Activated CD4-positive, CD25-positive, alpha-beta regulatory T cell treated with anti-CD3 and anti-CD28 coated beads, Interleukin-2, amount 50 U/mL, for 72 hours (primary cell): ENCODE measurements at regions not wholly inside any gene's neighbourhood (a gene's known extent, or its start where the extent isn't known, plus 50 kb on each side); places are given as distances from the start of the nearest gene placed in this dataset.
"Not testable (repeated sequence)": the region's sequence is repeated elsewhere in the genome, so short reads cannot be mapped to it uniquely, and the experiment has no call there.

Source experiments
- DNase-seq: peaks from one replicate; pipeline ENCODE4 v3.0.0; 2021

DNA sequence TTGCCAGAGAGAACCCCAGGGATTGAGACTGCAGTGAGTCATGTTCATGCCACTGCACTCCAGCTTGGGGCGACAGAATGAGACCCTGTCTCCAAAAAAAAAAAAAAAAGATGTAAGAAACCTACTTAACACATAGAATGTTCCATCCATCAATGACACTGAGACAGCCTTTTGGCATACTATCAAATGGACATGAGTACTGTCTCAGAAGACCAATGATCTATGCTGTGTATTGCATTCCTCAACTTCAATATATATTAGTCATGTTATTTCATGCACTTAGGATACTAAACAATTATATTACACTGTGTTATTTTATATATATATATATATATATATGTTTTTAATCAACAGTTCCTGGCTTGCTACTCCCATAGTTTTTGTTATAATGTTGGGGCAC, 57.1 kb upstream of the ANKH start:
- no peak for DNase-seq

DNA sequence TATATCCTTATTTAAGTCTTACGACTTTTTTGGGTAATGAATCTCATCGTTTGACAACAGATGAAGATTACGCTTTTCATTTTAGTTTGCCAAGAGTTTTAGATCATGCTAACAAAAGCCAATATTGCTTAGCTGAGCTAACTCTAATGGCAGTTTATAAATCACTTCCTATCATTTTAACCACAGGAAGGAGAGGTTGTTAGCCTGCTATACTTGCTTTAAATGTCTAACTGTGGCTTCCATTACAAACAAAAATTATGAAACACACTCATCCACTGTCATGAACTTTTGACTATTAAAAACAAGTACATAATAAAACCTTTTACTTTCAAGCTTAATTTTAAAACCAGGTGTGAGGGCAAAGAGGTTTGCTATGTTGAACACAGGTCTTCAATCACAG, 53.7 kb upstream of the ANKH start:
- no peak for DNase-seq

DNA sequence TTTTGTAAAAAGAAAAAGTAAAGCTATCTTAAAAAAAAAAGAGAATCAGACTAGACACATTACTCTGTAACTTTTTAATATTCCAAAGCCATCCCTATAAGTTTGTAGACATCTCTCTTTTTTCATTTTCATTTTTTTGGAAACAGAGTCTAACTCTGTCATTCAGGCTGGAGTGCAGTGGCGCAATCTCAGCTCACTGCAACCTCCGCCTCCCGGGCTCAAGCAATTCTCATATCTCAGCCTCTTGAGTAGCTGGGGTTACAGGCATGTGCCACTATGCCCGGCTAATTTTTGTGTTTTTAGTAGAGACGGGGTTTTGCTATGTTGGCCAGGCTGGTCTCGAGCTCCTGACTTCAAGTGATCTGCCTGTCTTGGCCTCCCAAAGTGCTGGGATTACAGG, 51.4 kb upstream of the ANKH start:
- not testable (repeated sequence) for DNase-seq

DNA sequence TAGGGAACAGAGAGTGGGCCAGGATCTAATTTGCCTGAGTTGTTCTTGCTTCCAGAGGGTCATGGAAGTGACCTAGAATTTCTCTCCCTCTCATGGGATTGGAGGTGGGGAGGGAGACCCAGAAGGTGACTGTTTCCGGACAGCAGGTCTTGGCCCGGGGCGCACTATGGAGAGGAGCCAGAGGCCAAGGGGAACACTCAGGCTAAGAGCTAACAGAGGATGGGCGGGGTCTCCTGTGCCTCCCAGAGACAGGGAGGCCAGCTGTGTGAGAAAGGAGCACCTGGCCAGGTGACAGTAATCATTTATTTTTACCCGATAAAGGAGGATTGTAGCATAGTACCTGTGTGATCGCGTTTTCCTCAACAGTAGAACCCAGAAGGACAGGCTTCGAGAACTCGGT, 50.9 kb upstream of the ANKH start:
- no peak for DNase-seq
